ENCODE measurements at regions not wholly inside any gene's neighbourhood (a gene's known extent, or its start where the extent isn't known, plus 50 kb on each side); places are given as distances from the start of the nearest gene placed in this dataset.
"Not testable (repeated sequence)": the region's sequence is repeated elsewhere in the genome, so short reads cannot be mapped to it uniquely, and the experiment has no call there.

DNA sequence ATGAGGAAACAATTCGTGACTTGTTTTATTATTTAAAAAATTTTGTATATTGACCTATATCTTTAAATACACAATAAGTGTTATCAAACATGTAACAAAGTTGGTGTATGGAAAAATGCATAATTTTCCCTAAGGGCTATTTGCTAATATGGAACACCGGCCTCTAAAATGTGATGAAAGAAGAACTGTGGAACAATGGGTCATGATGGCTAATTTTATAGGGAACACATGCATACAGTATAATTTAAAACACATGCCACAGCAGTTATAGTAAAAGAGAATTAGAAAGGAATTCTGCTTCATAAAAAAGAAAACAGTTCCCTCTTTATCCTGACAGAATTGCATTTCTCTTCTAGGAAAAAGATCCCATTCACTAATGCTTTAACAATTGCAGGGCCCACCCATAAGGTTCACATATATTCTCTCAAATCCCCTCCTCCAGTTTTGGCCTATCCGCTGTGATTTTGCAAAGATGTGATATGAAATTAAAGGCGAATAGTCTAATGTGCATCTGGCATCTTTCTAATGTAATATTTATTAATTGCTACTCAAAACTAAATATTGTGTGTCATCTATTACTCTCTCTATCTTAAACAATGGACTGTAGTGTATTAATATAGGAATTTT, 628.1 kb upstream of the CITED2 start:
- no peak for DNase-seq
- H3K4me1 ChIP-seq (ENCODE audit: control insufficient read depth, insufficient read depth, low read length) = no peaks in the 10 kb centered on the region
- Mint-ChIP-seq H3K4me1 (peaks cover 13% of the 10 kb centered on the region), H3K9me3 (peaks cover 12% of the 10 kb centered on the region), H3K27me3 (ENCODE audit: insufficient read depth) (no peaks in the 10 kb centered on the region), H3K36me3 (ENCODE audit: low read depth) (no peaks in the 10 kb centered on the region), H3K4me3 (no peak overlapping the region), H3K27ac (no peak overlapping the region)
- H3K9me3 ChIP-seq (ENCODE audit: control insufficient read depth, low read length) = peaks cover 2% of the 10 kb centered on the region
- no peak for TF ChIP-seq CTCF (conservative IDR thresholded peaks at IDR 0.05)
- no peak overlapping the region for H3K4me3 ChIP-seq (ENCODE audit: low read length)
- peak overlapping the region; percentile 52 for H3K27ac ChIP-seq (ENCODE audit: low read depth, low read length)
- H3K9ac ChIP-seq (ENCODE audit: extremely low read depth, low read length, poor library complexity, severe bottlenecking) = no peak overlapping the region
- H3K27me3 ChIP-seq (ENCODE audit: control insufficient read depth, insufficient read depth, low read length, poor library complexity, severe bottlenecking) = no peaks in the 10 kb centered on the region
- no peaks in the 10 kb centered on the region for H3K36me3 ChIP-seq (ENCODE audit: control insufficient read depth, insufficient read depth, low read length)
- 100% methylated on average over 2 of the region's 4 CpGs; no CpG with 5 or more reads in 1 of the 2 experiments for WGBS, 2 experiments (ENCODE audit: insufficient coverage in 1 of 2, insufficient read length in 1 of 2)

DNA sequence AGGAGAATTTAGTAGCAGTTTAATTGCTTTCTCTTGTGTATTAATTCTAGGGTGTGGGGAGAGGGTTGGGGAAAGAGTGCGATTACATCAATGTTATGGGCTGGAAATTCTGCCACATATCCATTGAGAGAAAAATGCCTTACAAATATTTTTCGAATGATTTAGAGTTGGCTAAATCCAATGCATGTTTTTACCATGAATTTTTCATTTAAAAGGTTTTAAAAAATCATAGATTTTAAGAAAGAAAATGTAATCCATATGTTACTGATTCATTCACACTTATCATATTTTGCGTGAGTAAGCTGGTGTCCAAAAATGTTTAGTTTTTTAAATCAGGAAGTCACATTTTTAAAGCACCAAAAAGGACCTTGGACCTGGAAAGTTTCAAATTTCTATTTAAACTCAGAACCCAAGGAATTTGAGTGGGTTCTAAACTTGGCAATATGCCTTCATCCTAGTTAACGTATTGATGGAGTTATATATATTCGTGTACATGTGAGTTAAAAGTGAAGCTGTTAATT, 627.4 kb upstream of the CITED2 start:
- WGBS, 2 experiments (ENCODE audit: insufficient coverage in 1 of 2, insufficient read length in 1 of 2) = 96 to 100% methylated on average over 4 to 5 of the region's 5 CpGs
- no peaks in the 10 kb centered on the region for H3K27me3 Mint-ChIP-seq (ENCODE audit: insufficient read depth)
- Histone ChIP-seq H3K9ac (ENCODE audit: extremely low read depth, low read length, poor library complexity, severe bottlenecking) (no peak overlapping the region), H3K4me3 (ENCODE audit: low read length) (no peak overlapping the region), H3K4me1 (ENCODE audit: control insufficient read depth, insufficient read depth, low read length) (no peaks in the 10 kb centered on the region), H3K27me3 (ENCODE audit: control insufficient read depth, insufficient read depth, low read length, poor library complexity, severe bottlenecking) (no peaks in the 10 kb centered on the region), H3K27ac (ENCODE audit: low read depth, low read length) (no peak overlapping the region), H3K36me3 (ENCODE audit: control insufficient read depth, insufficient read depth, low read length) (no peaks in the 10 kb centered on the region), H3K9me3 (ENCODE audit: control insufficient read depth, low read length) (no peaks in the 10 kb centered on the region)
- no peak overlapping the region for H3K27ac Mint-ChIP-seq
- DNase-seq = no peak
- peaks cover 16% of the 10 kb centered on the region for H3K4me1 Mint-ChIP-seq
- no peak overlapping the region for H3K4me3 Mint-ChIP-seq
- H3K9me3 Mint-ChIP-seq = peaks cover 10% of the 10 kb centered on the region
- no peaks in the 10 kb centered on the region for H3K36me3 Mint-ChIP-seq (ENCODE audit: low read depth)
- TF ChIP-seq CTCF (conservative IDR thresholded peaks at IDR 0.05) = no peak

DNA sequence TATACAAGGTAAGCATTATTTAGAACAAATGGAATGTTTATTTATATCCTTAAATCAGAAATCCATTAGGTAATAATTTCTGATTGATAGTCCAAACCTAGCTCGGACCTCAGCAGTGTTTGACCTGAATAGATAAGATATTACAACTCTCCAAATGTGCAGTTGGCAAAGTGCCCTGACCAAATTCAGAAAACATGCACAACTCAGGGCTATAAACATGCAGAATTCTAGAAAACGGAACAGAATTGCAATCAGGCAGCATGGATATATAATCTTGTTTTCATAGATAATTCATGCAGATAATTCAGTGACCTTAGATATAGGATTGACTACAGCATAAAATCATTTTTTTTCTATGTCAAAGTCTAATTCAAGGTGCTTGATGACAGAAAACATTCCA, 626.6 kb upstream of the CITED2 start:
- Histone ChIP-seq H3K9me3 (ENCODE audit: control insufficient read depth, low read length) (no peaks in the 10 kb centered on the region), H3K36me3 (ENCODE audit: control insufficient read depth, insufficient read depth, low read length) (no peaks in the 10 kb centered on the region), H3K27me3 (ENCODE audit: control insufficient read depth, insufficient read depth, low read length, poor library complexity, severe bottlenecking) (no peaks in the 10 kb centered on the region), H3K9ac (ENCODE audit: extremely low read depth, low read length, poor library complexity, severe bottlenecking) (no peak overlapping the region), H3K4me3 (ENCODE audit: low read length) (no peak overlapping the region), H3K4me1 (ENCODE audit: control insufficient read depth, insufficient read depth, low read length) (no peaks in the 10 kb centered on the region), H3K27ac (ENCODE audit: low read depth, low read length) (no peak overlapping the region)
- peaks cover 21% of the 10 kb centered on the region for H3K4me1 Mint-ChIP-seq
- no peaks in the 10 kb centered on the region for H3K27me3 Mint-ChIP-seq (ENCODE audit: insufficient read depth)
- peaks cover 6% of the 10 kb centered on the region for H3K9me3 Mint-ChIP-seq
- H3K36me3 Mint-ChIP-seq (ENCODE audit: low read depth) = no peaks in the 10 kb centered on the region
- H3K27ac Mint-ChIP-seq = no peak overlapping the region
- 90 to 100% methylated on average over 1 to 2 of the region's 2 CpGs for WGBS, 2 experiments (ENCODE audit: insufficient coverage in 1 of 2, insufficient read length in 1 of 2)
- no peak overlapping the region for H3K4me3 Mint-ChIP-seq
- DNase-seq = no peak
- no peak for TF ChIP-seq CTCF (conservative IDR thresholded peaks at IDR 0.05)

- not testable (repeated sequence) for H3K4me3 Mint-ChIP-seq; H3K9me3 ChIP-seq (ENCODE audit: control insufficient read depth, low read length); H3K27me3 Mint-ChIP-seq (ENCODE audit: insufficient read depth); H3K9ac ChIP-seq (ENCODE audit: extremely low read depth, low read length, poor library complexity, severe bottlenecking); DNase-seq; H3K27me3 ChIP-seq (ENCODE audit: control insufficient read depth, insufficient read depth, low read length, poor library complexity, severe bottlenecking); H3K36me3 ChIP-seq (ENCODE audit: control insufficient read depth, insufficient read depth, low read length); H3K27ac ChIP-seq (ENCODE audit: low read depth, low read length); H3K9me3 Mint-ChIP-seq; H3K27ac Mint-ChIP-seq; H3K4me3 ChIP-seq (ENCODE audit: low read length); H3K36me3 Mint-ChIP-seq (ENCODE audit: low read depth); H3K4me1 ChIP-seq (ENCODE audit: control insufficient read depth, insufficient read depth, low read length)
- H3K4me1 Mint-ChIP-seq = peaks cover 21% of the 10 kb centered on the region
- 97% methylated on average over 18 of the region's 18 CpGs; no CpG with 5 or more reads in 1 of the 2 experiments for WGBS, 2 experiments (ENCODE audit: insufficient coverage in 1 of 2, insufficient read length in 1 of 2)
Measured at GRCh38 chr6:139999661-140000060, 625.2 kb upstream of the CITED2 start.

DNA sequence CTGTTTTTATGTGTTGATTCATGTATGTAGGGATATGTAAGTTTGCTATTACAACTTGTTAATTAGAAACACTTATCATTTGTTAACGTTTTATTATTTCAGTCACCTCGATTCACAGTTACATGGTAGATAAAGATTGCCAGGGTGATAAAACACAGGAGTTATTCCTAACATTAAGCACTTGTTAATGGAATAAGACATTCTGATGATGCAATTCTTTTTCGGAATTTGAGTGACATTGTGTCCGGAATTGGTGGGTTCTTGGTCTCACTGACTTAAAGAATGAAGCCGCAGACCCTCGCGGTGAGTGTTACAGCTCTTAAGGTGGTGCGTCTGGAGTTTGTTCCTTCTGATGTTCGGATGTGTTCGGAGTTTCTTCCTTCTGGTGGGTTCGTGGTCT, 624.0 kb upstream of the CITED2 start:
- H3K27ac ChIP-seq (ENCODE audit: low read depth, low read length); H3K36me3 ChIP-seq (ENCODE audit: control insufficient read depth, insufficient read depth, low read length); H3K36me3 Mint-ChIP-seq (ENCODE audit: low read depth); H3K4me1 ChIP-seq (ENCODE audit: control insufficient read depth, insufficient read depth, low read length); H3K9ac ChIP-seq (ENCODE audit: extremely low read depth, low read length, poor library complexity, severe bottlenecking); H3K27me3 ChIP-seq (ENCODE audit: control insufficient read depth, insufficient read depth, low read length, poor library complexity, severe bottlenecking); H3K4me3 Mint-ChIP-seq; H3K4me3 ChIP-seq (ENCODE audit: low read length); H3K27ac Mint-ChIP-seq; H3K27me3 Mint-ChIP-seq (ENCODE audit: insufficient read depth); DNase-seq: not testable (repeated sequence)
- H3K9me3 ChIP-seq (ENCODE audit: control insufficient read depth, low read length) = peaks cover 12% of the 10 kb centered on the region
- 96 to 100% methylated on average over 2 to 11 of the region's 11 CpGs for WGBS, 2 experiments (ENCODE audit: insufficient coverage in 1 of 2, insufficient read length in 1 of 2)
- Mint-ChIP-seq H3K4me1 (peaks cover 20% of the 10 kb centered on the region), H3K9me3 (peaks cover 12% of the 10 kb centered on the region)

All from endodermal cell (in vitro differentiated cells).